H1 (cell line): ENCODE measurements at regions not wholly inside any gene's neighbourhood (a gene's known extent, or its start where the extent isn't known, plus 50 kb on each side); places are given as distances from the start of the nearest gene placed in this dataset.

Source experiments
- CTCF ChIA-PET: fragments of 300-600 bp; sonication (Branson Sonifier 250); formaldehyde crosslinking; loops from one replicate; lab custom pipeline; 2021; ENCODE audit not compliant: partially characterized antibody; lab: Charles Lee
- POLR2A ChIA-PET: fragments of 300-600 bp; sonication (Branson Sonifier 250); formaldehyde crosslinking; loops from one replicate; lab custom pipeline; 2021; ENCODE audit warnings: inconsistent platforms; ENCODE audit not compliant: partially characterized antibody; lab: Charles Lee
- DNase-seq, 2 experiments: peaks; one replicate each; pipeline versions ENCODE4 v3.0.0 to v3.0.0-alpha.2; 2010 to 2022; ENCODE audit warnings: low spot score in 2 of 2, low read depth in 1 of 2, mixed read lengths in 1 of 2
- FAIRE-seq: peaks from 2 replicates; lab custom pipeline; 2011; peaks lifted over from hg19 to GRCh38; lab: Jason Lieb, UNC
- H2AFZ ChIP-seq: 2 replicates; pipeline ENCODE4 v1.8.1; 2012; ENCODE audit warnings: low read length, inconsistent platforms
- H2AK5ac ChIP-seq: 2 replicates; pipeline ENCODE4 v1.6.1; 2013; ENCODE audit warnings: low read depth, low read length
- H2BK120ac ChIP-seq: replicated peaks from 2 replicates; pipeline ENCODE3; 2013; ENCODE audit warnings: low read depth, low read length, inconsistent platforms
- H2BK12ac ChIP-seq: 2 replicates; pipeline ENCODE4 v1.6.1; 2013; ENCODE audit warnings: low read depth, low read length
- H2BK15ac ChIP-seq: 2 replicates; pipeline ENCODE4 v1.6.1; 2013; ENCODE audit warnings: low read length
- H2BK20ac ChIP-seq: 2 replicates; pipeline ENCODE4 v1.6.1; 2013; ENCODE audit warnings: low read length
- H2BK5ac ChIP-seq: 2 replicates; pipeline ENCODE4 v1.6.1; 2013; ENCODE audit warnings: low read depth, low read length
- H3K14ac ChIP-seq: 2 replicates; pipeline ENCODE4 v1.6.1; 2013; ENCODE audit warnings: inconsistent platforms; ENCODE audit not compliant: insufficient read length
- H3K18ac ChIP-seq: 2 replicates; pipeline ENCODE4 v1.6.1; 2013; ENCODE audit warnings: low read length; ENCODE audit errors: extremely low read depth
- H3K23ac ChIP-seq: 2 replicates; pipeline ENCODE4 v1.6.1; 2013; ENCODE audit warnings: inconsistent platforms; ENCODE audit not compliant: insufficient read length
- H3K23me2 ChIP-seq: 2 replicates; pipeline ENCODE4 v1.6.1; 2013; ENCODE audit warnings: low read depth, low read length
- H3K27ac ChIP-seq: 2 replicates; pipeline ENCODE4 v1.6.1; 2011; ENCODE audit warnings: low read depth, low read length, inconsistent platforms
- H3K27me3 ChIP-seq, 4 experiments: replicated peaks in 1 of 4; 1 replicate in 1 of 4; 2 replicates in 3 of 4; pipeline versions ENCODE4 v1.6.1 to v1.8.1; 2011 to 2013; ENCODE audit warnings: low read length in 3 of 4, mild to moderate bottlenecking in 3 of 4, inconsistent platforms in 2 of 4, mixed read lengths in 2 of 4, moderate library complexity in 1 of 4; ENCODE audit not compliant: control insufficient read depth in 3 of 4, insufficient read depth in 3 of 4; ENCODE audit errors: extremely low read depth in 1 of 4
- H3K36me3 ChIP-seq, 4 experiments: 2 replicates each; pipeline versions ENCODE4 v1.6.1 to v1.8.1; 2011 to 2013; ENCODE audit warnings: mild to moderate bottlenecking in 4 of 4, low read length in 3 of 4, moderate library complexity in 2 of 4, control low read depth in 1 of 4, inconsistent platforms in 1 of 4; ENCODE audit not compliant: insufficient read depth in 4 of 4, control insufficient read depth in 2 of 4
- H3K4ac ChIP-seq: replicated peaks from 2 replicates; pipeline ENCODE3; 2013; ENCODE audit warnings: low read length, low read depth, mixed read lengths, inconsistent platforms; ENCODE audit not compliant: insufficient read length
- H3K4me1 ChIP-seq, 4 experiments: replicated peaks in 1 of 4; 1 replicate in 1 of 4; 2 replicates in 3 of 4; pipeline versions ENCODE4 v1.6.1 to v1.8.1; 2011 to 2013; ENCODE audit warnings: low read length in 3 of 4, inconsistent platforms in 2 of 4, mixed read lengths in 1 of 4; ENCODE audit not compliant: insufficient read depth in 4 of 4, control insufficient read depth in 3 of 4
- H3K4me2 ChIP-seq, 2 experiments: 2 replicates each; pipeline versions ENCODE4 v1.6.1 to v1.8.1; 2011 to 2013; ENCODE audit warnings: low read depth in 2 of 2, low read length in 2 of 2, control low read depth in 1 of 2, inconsistent platforms in 1 of 2, mild to moderate bottlenecking in 1 of 2; ENCODE audit not compliant: insufficient read depth in 1 of 2
- H3K4me3 ChIP-seq, 4 experiments: fragments of 200-600, 300-600 bp in 1 of 4; sonication (generic), shearing (Covaris generic), sonication (Bioruptor Twin) in 1 of 4; 2 replicates each; pipeline versions ENCODE4 v1.5.1 to v1.8.1; 2011 to 2016; ENCODE audit warnings: low read length in 4 of 4, low read depth in 3 of 4, control low read depth in 2 of 4, inconsistent platforms in 2 of 4, mild to moderate bottlenecking in 2 of 4, mixed read lengths in 1 of 4, moderate library complexity in 1 of 4; ENCODE audit not compliant: insufficient read depth in 2 of 4; ENCODE audit errors: extremely low read depth in 1 of 4
- H3K56ac ChIP-seq: replicated peaks from 2 replicates; pipeline ENCODE3; 2013; ENCODE audit warnings: low read depth, mild to moderate bottlenecking, mixed read lengths, low read length, inconsistent platforms; ENCODE audit not compliant: insufficient read length
- H3K79me1 ChIP-seq: 2 replicates; pipeline ENCODE4 v1.6.1; 2013; ENCODE audit warnings: low read depth, low read length, control low read depth
- H3K79me2 ChIP-seq, 2 experiments: 2 replicates each; pipeline versions ENCODE4 v1.6.1 to v1.8.1; 2012 to 2013; ENCODE audit warnings: low read length in 2 of 2, mild to moderate bottlenecking in 2 of 2, inconsistent platforms in 1 of 2; ENCODE audit not compliant: insufficient read depth in 2 of 2, control insufficient read depth in 1 of 2
- H3K9ac ChIP-seq, 4 experiments: replicated peaks in 1 of 4; 1 replicate in 1 of 4; 2 replicates in 3 of 4; pipeline versions ENCODE4 v1.6.1 to v1.8.1; 2011 to 2013; ENCODE audit warnings: low read depth in 3 of 4, low read length in 3 of 4, control low read depth in 2 of 4, mild to moderate bottlenecking in 2 of 4, moderate library complexity in 2 of 4, inconsistent platforms in 1 of 4; ENCODE audit errors: extremely low read depth in 1 of 4
- H3K9me3 ChIP-seq, 2 experiments: 2 replicates each; pipeline versions ENCODE4 v1.6.1 to v1.8.1; 2012 to 2013; ENCODE audit warnings: mild to moderate bottlenecking in 2 of 2, moderate library complexity in 2 of 2, control low read depth in 1 of 2, inconsistent platforms in 1 of 2, low read depth in 1 of 2, low read length in 1 of 2, mixed read lengths in 1 of 2; ENCODE audit not compliant: insufficient read depth in 2 of 2
- H4K20me1 ChIP-seq, 2 experiments: replicated peaks in 1 of 2; 2 replicates each; pipeline versions ENCODE3 to v1.8.1; 2011 to 2013; ENCODE audit warnings: inconsistent platforms in 2 of 2, low read length in 2 of 2, mild to moderate bottlenecking in 1 of 2; ENCODE audit not compliant: insufficient read depth in 2 of 2, control insufficient read depth in 1 of 2
- H4K5ac ChIP-seq: 2 replicates; pipeline ENCODE4 v1.6.1; 2013; ENCODE audit warnings: low read length, low read depth, mixed read lengths, inconsistent platforms; ENCODE audit not compliant: insufficient read length
- H4K8ac ChIP-seq: 2 replicates; pipeline ENCODE4 v1.8.0; 2013; ENCODE audit warnings: mild to moderate bottlenecking, moderate library complexity, low read length, inconsistent platforms; ENCODE audit not compliant: insufficient read depth; ENCODE audit errors: extremely low read depth
- H4K91ac ChIP-seq: replicated peaks from 2 replicates; pipeline ENCODE3; 2013; ENCODE audit warnings: low read length, mixed read lengths, inconsistent platforms; ENCODE audit not compliant: insufficient read length
- SRF ChIP-seq: IDR thresholded peaks from 2 replicates; pipeline ENCODE4 v1.6.1; 2011; ENCODE audit warnings: mild to moderate bottlenecking, low read depth, low read length, moderate library complexity
- WGBS, 2 experiments: shearing (Covaris generic) in 1 of 2; methylation state at CpG; one replicate each; pipeline versions ENCODE4 v1.1.6 to v1.1.7; 2013 to 2015; ENCODE audit warnings: low lambda C conversion rate in 2 of 2, mixed read lengths in 2 of 2, inconsistent platforms in 1 of 2, low coverage in 1 of 2, missing lambda C conversion rate in 1 of 2; ENCODE audit not compliant: insufficient replicate concordance in 2 of 2, insufficient coverage in 1 of 2, insufficient read length in 1 of 2; ENCODE audit errors: extremely low coverage in 1 of 2, missing lambda C conversion rate in 1 of 2; 5-methylcytosine and 5-hydroxymethylcytosine counted together

DNA sequence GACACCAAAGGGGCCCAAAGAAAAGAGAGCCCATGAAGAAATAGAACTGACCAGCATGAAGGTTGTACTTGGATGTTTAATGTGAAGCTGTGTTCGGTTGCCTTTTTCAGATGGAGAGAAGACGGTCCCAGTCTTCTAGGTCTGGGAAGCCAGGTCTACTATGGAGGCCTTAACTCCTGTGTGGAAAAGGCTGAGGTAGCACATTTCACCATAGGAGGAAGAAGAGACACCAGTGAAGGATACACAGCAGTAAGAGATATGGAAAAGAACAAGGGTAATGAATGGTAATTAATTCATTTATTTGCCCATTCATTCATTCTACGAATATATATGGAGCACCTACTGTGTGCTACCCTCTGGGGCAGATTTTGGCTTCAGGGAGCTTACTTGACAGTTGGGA lies 151.6 kb upstream of the PLEKHG7 start:
- 94% methylated on average over 3 of the region's 3 CpGs; no CpG with 5 or more reads in 1 of the 2 experiments for WGBS, 2 experiments
- Histone ChIP-seq H2AK5ac (no peak overlapping the region), H4K20me1 (no peaks in the 10 kb centered on the region), H2BK5ac (no peak overlapping the region), H3K4ac (no peak overlapping the region), H4K91ac (no peak overlapping the region), H3K14ac (no peak overlapping the region), H3K36me3 (no peaks in the 10 kb centered on the region), H4K8ac (no peak overlapping the region), H3K27ac (no peak overlapping the region), H2BK12ac (no peak overlapping the region), H3K4me2 (no peak overlapping the region), H2AFZ (no peak overlapping the region), H3K56ac (no peak overlapping the region), H3K27me3 (no peaks in the 10 kb centered on the region), H2BK20ac (no peak overlapping the region), H3K79me1 (no peaks in the 10 kb centered on the region), H3K23me2 (no peaks in the 10 kb centered on the region; the same call in 1 of the 2 replicates), H4K5ac (no peak overlapping the region), H3K9ac (no peak overlapping the region), H3K23ac (no peak overlapping the region), H3K18ac (no peak overlapping the region), H3K4me1 (no peaks in the 10 kb centered on the region), H2BK120ac (no peak overlapping the region), H3K79me2 (no peaks in the 10 kb centered on the region), H3K4me3 (no peak overlapping the region), H3K9me3 (no peaks in the 10 kb centered on the region), H2BK15ac (no peak overlapping the region)
- FAIRE-seq (no peak), DNase-seq (no peak)
- ChIA-PET POLR2A (no interaction called here), CTCF (interaction anchor here (0.8 to 1.2 kb wide), 2 partner anchors 8 to 1169 kb away, joined by 3 read pairs; no protein-coding TSS in a partner anchor)
- no peak for TF ChIP-seq SRF
